ENCODE measurements at regions not wholly inside any gene's neighbourhood (a gene's known extent, or its start where the extent isn't known, plus 50 kb on each side); places are given as distances from the start of the nearest gene placed in this dataset.

- in situ Hi-C loops (cut with HindIII; ENCODE audit: low sequenced_read_pairs) = no loop called here
Measured at GRCh38 chr18:24663026-24663425, 202.6 kb downstream of the HRH4 start.

GRCh38 chr18:24669015-24669414, 208.6 kb downstream of the HRH4 start:
- in situ Hi-C loops (cut with HindIII; ENCODE audit: low sequenced_read_pairs) = no loop called here

GRCh38 chr18:24669502-24669901, 209.1 kb downstream of the HRH4 start:
- in situ Hi-C loops (cut with HindIII; ENCODE audit: low sequenced_read_pairs) = no loop called here

GRCh38 chr18:24672165-24672941, 211.9 kb downstream of the HRH4 start:
- in situ Hi-C loops (cut with HindIII; ENCODE audit: low sequenced_read_pairs) = no loop called here

- in situ Hi-C loops (cut with HindIII; ENCODE audit: low sequenced_read_pairs) = no loop called here
Measured at GRCh38 chr18:24674200-24674599, 213.8 kb downstream of the HRH4 start.

GRCh38 chr18:24674605-24675004, 214.2 kb downstream of the HRH4 start:
- in situ Hi-C loops (cut with HindIII; ENCODE audit: low sequenced_read_pairs) = no loop called here

- in situ Hi-C loops (cut with HindIII; ENCODE audit: low sequenced_read_pairs) = no loop called here
Measured at GRCh38 chr18:24677011-24677410, 216.6 kb downstream of the HRH4 start.

GRCh38 chr18:24678107-24678506, 217.7 kb downstream of the HRH4 start:
- in situ Hi-C loops (cut with HindIII; ENCODE audit: low sequenced_read_pairs) = no loop called here

- in situ Hi-C loops (cut with HindIII; ENCODE audit: low sequenced_read_pairs) = no loop called here
Measured at GRCh38 chr18:24678626-24679025, 218.2 kb downstream of the HRH4 start.

GRCh38 chr18:24679062-24679461, 218.6 kb downstream of the HRH4 start:
- in situ Hi-C loops (cut with HindIII; ENCODE audit: low sequenced_read_pairs) = no loop called here

- in situ Hi-C loops (cut with HindIII; ENCODE audit: low sequenced_read_pairs) = no loop called here
Measured at GRCh38 chr18:24683925-24684324, 223.5 kb downstream of the HRH4 start.

GRCh38 chr18:24685254-24685959, 225.0 kb downstream of the HRH4 start:
- in situ Hi-C loops (cut with HindIII; ENCODE audit: low sequenced_read_pairs) = no loop called here

GRCh38 chr18:24695168-24695567, 234.7 kb downstream of the HRH4 start:
- in situ Hi-C loops (cut with HindIII; ENCODE audit: low sequenced_read_pairs) = no loop called here

GRCh38 chr18:24702001-24702515, 241.6 kb downstream of the HRH4 start:
- in situ Hi-C loops (cut with HindIII; ENCODE audit: low sequenced_read_pairs) = no loop called here

GRCh38 chr18:24703316-24703715, 242.9 kb downstream of the HRH4 start:
- in situ Hi-C loops (cut with HindIII; ENCODE audit: low sequenced_read_pairs) = no loop called here

- in situ Hi-C loops (cut with HindIII; ENCODE audit: low sequenced_read_pairs) = no loop called here
Measured at GRCh38 chr18:24704946-24705630, 244.7 kb downstream of the HRH4 start.

GRCh38 chr18:24710474-24710873, 250.0 kb downstream of the HRH4 start:
- in situ Hi-C loops (cut with HindIII; ENCODE audit: low sequenced_read_pairs) = no loop called here

- in situ Hi-C loops (cut with HindIII; ENCODE audit: low sequenced_read_pairs) = no loop called here
Measured at GRCh38 chr18:24719791-24720190, 259.4 kb downstream of the HRH4 start.

GRCh38 chr18:24721388-24721787, 261.0 kb downstream of the HRH4 start:
- in situ Hi-C loops (cut with HindIII; ENCODE audit: low sequenced_read_pairs) = no loop called here

- in situ Hi-C loops (cut with HindIII; ENCODE audit: low sequenced_read_pairs) = no loop called here
Measured at GRCh38 chr18:24725644-24726415, 265.4 kb downstream of the HRH4 start.
